SH-SY5Y (cell line): ENCODE measurements at regions not wholly inside any gene's neighbourhood (a gene's known extent, or its start where the extent isn't known, plus 50 kb on each side); places are given as distances from the start of the nearest gene placed in this dataset.

Experiments used
- GATA2 ChIP-seq: IDR thresholded peaks from 2 replicates; pipeline ENCODE4 v1.6.1; 2011; ENCODE audit warnings: mild to moderate bottlenecking, low read depth, low read length
- GATA3 ChIP-seq: IDR thresholded peaks from 2 replicates; pipeline ENCODE4 v1.6.1; 2011; ENCODE audit warnings: low read depth, mild to moderate bottlenecking, low read length, moderate library complexity

- TF ChIP-seq GATA3 (no peak), GATA2 (no peak)
Measured at GRCh38 chr4:179871726-179872125, 2371.5 kb upstream of the TENM3 start.

- TF ChIP-seq GATA3: no peak
- TF ChIP-seq GATA2: no peak
Measured at GRCh38 chr4:179872755-179873154, 2370.4 kb upstream of the TENM3 start.

- TF ChIP-seq GATA3 (no peak), GATA2 (no peak)
Measured at GRCh38 chr4:179880756-179881155, 2362.4 kb upstream of the TENM3 start.

DNA sequence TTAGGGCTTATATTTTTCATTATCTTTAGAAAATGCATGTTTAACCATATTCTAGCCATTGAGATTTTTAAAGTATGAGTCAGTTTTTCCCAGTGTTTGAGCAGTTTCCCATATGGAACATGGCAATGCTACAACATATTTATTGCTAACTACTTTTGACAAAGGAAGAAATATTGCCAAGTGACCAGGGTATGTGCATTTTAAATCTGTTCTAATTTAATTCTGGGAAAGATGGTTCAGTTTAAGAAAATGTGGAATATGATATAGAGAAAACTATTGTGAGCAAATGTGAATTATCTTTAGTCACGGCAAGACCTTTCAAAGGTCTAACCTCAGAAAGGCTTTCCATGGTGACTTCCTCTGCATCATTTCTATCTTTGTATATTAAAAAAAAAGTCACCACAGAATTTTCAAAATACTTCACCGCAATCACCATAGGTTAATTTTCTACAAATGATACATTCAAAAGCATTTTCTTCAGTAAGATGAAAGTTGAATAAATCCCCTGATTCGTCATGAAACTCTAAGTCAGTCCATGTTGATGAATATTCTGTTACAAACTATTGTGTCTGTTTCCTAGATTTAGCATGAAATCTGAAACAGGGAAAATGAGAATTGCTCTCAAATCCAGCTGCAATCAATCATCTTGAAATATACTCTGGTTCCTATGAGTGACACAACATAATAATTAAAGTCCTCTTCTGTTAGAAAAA lies 2349.0 kb upstream of the TENM3 start:
- TF ChIP-seq GATA2: no peak
- no peak for TF ChIP-seq GATA3

DNA sequence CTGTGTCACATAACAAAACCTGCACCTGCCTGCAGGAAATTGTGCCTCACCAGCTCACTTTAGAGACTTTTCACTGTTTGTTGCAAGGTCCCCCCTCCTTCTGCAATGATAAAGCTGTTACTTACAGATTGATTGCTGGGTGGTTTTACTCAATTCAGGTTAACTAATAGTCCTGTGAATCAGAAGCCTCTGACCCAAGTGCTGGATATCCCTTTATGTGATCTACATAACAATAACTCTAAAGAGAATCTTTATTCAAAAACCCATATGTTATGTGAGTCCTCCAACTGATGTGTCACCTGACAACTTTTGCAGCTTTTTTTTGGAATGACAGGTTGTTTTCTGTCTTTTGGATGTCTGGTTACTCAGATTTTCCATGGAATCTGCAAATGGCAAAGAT lies 2323.6 kb upstream of the TENM3 start:
- TF ChIP-seq GATA3: no peak
- no peak for TF ChIP-seq GATA2

DNA sequence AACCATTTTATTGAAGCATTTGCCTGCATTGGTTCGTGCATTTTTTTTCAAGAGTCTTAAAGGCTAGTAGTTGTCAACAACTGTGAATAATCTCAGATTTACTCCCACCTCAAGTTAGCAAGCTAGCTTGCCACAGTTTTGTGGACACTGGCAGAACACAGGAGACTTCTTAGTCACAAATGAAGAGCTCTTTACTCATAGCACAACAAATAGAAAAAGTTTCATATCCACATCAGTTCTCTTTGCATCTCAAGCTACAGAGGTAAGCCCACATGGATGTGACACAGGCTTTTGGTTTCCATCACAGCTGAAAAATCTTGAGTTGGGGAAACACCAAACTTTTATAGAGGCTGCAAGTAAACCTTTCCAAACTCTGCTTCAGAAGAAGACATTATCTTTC lies 2315.7 kb upstream of the TENM3 start:
- no peak for TF ChIP-seq GATA3
- TF ChIP-seq GATA2: no peak

DNA sequence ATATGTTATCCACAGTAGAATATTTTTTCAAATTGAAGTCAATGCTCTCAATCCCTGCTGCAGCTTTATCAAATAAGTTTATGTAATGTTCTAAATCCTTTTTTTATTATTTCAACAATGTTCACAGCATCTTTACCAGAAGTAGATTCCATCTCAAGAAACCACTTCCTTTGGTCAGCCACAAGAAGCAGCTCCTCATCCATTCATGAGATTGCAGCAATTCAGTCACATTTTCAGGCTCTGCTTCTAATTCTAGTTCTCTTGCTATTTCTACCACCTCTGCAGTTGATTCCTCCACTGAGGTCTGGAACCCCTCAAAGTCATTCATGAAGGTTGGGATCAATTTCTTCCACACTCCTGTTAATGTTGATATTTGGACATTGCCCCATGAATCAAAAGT lies 2301.3 kb upstream of the TENM3 start:
- TF ChIP-seq GATA3 (no peak), GATA2 (no peak)

- TF ChIP-seq GATA2 (no peak), GATA3 (no peak)
Measured at GRCh38 chr4:179976777-179977176, 2266.4 kb upstream of the TENM3 start.

GRCh38 chr4:179977378-179977777 lies 2265.8 kb upstream of the TENM3 start:
- no peak for TF ChIP-seq GATA2
- TF ChIP-seq GATA3: no peak

DNA sequence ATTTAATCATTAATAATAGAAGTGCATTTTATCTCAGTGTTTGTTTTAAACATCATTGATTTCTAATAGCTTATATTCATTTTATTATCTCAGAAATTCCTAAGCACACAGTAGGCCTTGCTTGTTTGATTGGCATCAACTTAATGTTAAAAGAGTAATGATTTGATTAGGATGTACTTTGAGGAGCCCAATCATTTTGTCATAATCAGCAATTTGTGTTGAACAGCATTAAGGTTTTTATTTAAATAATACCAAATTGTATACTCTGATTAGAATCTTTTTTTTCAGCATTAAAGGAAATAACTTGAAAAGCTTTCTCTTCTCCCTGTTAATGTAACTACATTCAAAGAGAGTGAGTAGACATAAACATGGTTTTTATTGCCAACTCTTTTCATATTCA lies 2262.0 kb upstream of the TENM3 start:
- TF ChIP-seq GATA3: no peak

DNA sequence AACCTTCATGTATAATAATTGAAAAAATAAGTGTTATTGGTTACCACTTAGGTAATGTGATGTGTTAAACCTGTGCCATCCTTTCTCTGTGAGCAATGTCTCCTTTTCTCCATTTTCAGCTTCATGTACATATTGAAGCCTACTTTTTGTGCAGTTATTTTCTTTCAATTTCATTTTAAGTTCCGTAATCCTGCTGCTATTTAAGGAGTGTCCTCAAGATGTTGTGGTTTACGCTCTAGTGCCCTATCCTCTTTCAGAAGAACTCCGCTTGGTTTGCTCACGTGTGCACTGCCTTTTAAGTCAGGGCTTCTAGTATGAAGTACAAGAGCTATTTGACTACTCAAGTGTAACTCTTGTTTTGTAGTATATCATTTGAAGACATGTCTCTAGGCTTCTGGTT lies 2253.2 kb upstream of the TENM3 start:
- TF ChIP-seq GATA3 (no peak), GATA2 (no peak)

- TF ChIP-seq GATA2: no peak
Measured at GRCh38 chr4:180009316-180009715, 2233.9 kb upstream of the TENM3 start.

DNA sequence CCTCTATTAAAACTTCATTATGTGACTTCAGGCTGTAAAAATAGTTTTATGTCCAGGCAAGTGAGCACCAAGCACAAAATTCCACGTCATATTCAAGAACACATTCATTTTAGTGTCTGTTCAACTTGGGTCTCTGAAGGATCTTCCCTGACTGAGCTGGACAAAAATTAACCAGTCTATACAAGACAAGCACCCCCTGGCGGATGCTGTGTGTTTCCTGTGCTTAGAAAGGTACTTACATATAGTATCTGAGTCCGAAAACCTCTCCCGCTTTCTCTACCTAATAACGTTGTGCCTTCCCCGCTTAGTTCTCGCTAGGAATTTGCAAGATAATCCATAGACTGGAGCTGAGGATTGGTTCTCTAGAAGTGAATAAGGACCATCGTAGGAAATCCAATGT lies 2214.5 kb upstream of the TENM3 start:
- TF ChIP-seq GATA2 (no peak), GATA3 (no peak)

DNA sequence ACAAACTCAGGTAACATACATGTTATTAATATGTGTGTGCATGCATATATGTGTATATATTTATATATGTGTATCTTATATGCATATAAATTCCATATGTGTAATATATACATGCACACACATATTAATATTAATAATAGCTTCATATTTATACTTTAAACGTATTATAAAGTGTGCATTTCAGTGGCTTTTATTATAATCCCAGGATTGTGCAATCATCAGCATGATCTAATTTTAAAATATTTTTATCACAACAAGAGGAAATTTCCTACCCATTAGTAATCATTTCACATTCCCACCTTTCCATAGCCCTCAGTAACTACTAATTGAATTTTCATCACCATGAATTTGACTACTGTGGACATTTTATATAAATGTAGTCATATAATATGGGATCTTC lies 2211.9 kb upstream of the TENM3 start:
- TF ChIP-seq GATA2 (no peak), GATA3 (no peak)

DNA sequence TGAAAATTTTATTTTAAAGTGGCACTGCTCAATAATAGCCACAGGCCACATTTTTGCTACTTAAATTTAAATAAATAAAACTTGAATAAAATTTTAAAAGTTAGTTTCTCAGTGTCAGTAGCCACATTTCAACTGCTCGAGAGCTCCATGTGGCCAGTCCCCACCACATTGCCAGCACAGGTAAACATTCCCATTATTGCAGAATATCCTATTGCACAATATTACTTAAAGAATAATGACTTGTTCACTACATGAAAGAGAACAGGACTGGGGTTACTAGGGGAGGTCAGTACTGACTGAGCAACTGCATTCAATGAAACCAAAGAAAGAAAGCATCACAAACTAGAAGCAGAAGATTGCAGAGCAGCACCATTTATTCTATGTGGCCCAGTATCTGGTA lies 2201.6 kb upstream of the TENM3 start:
- TF ChIP-seq GATA3 (no peak), GATA2 (no peak)

DNA sequence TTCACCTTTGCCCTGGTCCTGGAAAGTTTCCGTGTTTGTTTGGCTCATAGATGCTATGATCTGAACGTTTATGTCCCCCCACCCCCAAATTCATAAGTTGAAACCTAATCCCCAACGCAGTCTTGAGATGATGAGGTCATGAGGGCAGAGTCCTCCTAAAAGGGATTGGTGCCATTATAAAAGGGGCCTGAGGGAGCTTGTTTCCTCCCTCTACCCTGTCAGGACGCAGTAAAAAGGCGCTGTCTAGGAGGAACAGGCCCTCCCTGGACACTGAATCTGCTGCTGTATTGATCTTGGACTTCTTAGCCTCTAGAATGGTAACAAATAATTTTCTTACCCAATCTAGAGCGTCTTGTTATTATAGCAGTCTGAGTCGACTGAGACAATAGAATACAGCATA lies 2190.6 kb upstream of the TENM3 start:
- TF ChIP-seq GATA3 (no peak), GATA2 (no peak)
